GM04504 (cell line): ENCODE measurements at regions not wholly inside any gene's neighbourhood (a gene's known extent, or its start where the extent isn't known, plus 50 kb on each side); places are given as distances from the start of the nearest gene placed in this dataset.
A peak's percentile ranks its signal among the peaks of the same experiment; 100 is the strongest.

ENCODE experiments used
- DNase-seq: peaks from one replicate; pipeline ENCODE4 v3.0.0-alpha.2; 2012; ENCODE audit warnings: low read depth

DNA sequence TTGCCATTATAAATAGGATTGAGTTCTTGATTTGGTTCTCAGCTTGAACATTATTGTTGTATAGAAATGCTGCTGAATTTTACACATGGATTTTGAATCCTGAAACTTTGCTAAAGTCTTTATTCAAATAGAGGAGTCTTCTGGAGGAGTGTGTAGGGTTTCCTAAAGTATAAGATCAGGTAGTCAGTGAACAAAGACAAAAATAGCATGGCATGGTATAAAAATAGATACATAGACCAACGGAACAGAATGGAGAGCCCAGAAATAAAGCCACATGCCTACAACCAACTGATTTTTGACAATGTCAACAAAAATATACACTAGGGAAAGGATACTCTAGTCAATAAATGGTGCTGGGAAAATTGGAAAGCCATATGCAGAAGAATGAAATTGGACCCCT, 740.1 kb downstream of the QKI start:
- no peak for DNase-seq

GRCh38 chr6:164152611-164153010, 738.1 kb downstream of the QKI start:
- DNase-seq: no peak

DNA sequence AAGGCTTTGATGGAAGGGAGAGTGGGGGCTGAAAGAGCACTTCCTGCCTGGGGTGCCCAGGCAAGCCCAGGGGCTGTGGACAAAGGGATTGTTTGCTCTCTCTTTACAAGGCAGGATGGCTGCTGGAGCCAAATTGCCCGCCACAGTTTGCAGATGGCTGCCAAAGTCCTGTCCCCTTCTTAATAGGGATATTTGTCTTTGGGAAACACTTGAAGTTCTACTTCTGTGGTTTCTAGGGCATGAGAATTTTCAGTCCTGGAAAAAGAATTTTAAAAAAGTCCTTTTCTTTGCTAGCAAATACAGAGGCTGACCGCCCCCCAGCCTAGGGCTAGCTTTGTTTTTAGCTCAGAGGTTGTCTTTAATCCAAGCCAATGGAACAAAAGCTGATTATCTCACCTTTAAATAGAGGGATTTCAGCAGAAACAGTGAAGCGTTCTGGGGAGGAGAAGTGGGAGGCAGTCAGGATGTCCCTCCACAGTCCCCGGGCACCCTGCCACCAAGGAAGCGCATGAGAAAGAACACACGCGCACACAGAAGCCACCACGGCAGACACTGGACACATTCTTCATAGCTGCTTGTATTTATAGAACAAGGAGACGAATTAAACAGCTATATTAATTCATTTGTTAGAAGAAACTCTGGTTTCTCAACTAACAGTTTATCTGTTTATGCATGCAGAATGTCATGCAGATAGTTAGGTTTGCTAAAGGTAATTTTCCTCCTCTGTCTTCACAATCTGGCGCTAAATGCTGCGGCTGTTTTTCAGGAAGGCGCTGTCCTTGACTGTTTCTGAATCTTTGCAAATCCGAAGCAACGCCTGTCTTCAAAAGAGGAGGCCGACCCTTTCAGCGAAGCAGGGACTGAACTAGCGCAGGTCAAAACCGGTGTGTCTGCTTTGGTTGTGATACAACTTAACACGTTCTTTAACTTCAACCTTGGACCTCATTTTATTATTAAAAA, 736.9 kb downstream of the QKI start:
- no peak for DNase-seq

DNA sequence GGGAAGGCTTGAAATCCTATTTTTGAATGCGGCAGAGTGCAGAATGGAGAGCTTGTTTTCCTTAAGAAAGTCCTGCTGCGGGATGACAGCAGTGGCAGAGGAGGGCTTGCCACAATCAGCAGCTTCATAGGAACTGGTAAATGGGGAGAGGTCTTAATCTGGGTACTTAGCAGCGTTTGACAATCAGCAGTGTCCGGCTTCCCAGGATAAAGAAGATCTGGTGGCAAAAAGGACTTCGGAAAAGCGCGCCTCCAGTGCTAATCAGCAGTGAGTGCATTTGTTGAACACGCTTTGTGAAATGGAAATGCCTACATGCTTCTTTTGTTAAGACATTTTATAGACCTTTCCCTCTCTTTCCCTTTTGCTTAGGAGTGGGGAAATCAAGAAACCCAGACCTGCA, 735.7 kb downstream of the QKI start:
- no peak for DNase-seq

- DNase-seq: no peak
Observed at GRCh38 chr6:164148788-164149187, 734.3 kb downstream of the QKI start.

- DNase-seq: no peak
Observed at GRCh38 chr6:164144316-164144715, 729.8 kb downstream of the QKI start.

DNA sequence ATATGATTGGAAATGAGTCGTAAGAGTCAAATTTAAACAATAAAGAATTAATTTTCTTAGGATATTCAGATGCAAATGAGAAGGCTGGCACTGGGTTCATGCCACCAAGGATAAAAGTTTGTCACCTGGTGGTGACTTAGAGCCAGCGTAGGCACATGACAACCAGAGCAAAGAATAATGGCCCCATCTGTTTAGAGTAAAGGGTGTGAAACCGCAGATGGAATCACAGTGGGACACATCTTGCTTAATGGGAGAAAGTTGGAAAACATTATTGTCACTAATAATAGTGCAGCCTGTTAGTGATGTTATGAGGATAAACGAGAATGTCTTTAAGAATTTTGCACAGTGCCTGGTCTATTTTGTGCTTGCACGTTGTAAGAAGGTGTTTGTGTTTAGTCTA, 727.8 kb downstream of the QKI start:
- no peak for DNase-seq

- DNase-seq: no peak
Observed at GRCh38 chr6:164135511-164136132, 721.1 kb downstream of the QKI start.

- DNase-seq: no peak
Observed at GRCh38 chr6:164133095-164133494, 718.6 kb downstream of the QKI start.

GRCh38 chr6:164130585-164130984, 716.1 kb downstream of the QKI start:
- no peak for DNase-seq

- no peak for DNase-seq
Observed at GRCh38 chr6:164130151-164130550, 715.6 kb downstream of the QKI start.

- DNase-seq: no peak
Observed at GRCh38 chr6:164129218-164129617, 714.7 kb downstream of the QKI start.

GRCh38 chr6:164128101-164128500, 713.6 kb downstream of the QKI start:
- no peak for DNase-seq

GRCh38 chr6:164124986-164125385, 710.5 kb downstream of the QKI start:
- DNase-seq: no peak

- DNase-seq: no peak
Observed at GRCh38 chr6:164124473-164124872, 710.0 kb downstream of the QKI start.

GRCh38 chr6:164122109-164122508, 707.6 kb downstream of the QKI start:
- no peak for DNase-seq

DNA sequence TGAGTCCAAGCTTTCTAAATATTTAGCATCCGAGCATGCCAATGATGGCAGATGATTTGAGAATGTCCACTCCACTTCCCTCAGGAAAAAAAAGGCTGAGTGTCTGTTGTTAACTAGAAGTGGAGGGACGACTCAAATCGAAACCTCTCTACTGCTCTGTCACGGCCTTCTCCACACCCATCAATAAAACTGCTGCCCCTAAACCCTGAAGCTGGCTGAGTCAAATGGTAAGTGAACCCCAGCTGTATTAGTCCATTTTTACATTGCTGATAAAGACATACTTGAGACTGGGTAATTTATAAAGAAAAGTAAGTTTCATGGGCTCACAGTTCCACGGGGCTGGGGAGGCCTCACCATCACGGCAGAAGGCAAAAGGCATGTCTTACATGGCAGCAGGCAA, 707.0 kb downstream of the QKI start:
- DNase-seq: no peak

DNA sequence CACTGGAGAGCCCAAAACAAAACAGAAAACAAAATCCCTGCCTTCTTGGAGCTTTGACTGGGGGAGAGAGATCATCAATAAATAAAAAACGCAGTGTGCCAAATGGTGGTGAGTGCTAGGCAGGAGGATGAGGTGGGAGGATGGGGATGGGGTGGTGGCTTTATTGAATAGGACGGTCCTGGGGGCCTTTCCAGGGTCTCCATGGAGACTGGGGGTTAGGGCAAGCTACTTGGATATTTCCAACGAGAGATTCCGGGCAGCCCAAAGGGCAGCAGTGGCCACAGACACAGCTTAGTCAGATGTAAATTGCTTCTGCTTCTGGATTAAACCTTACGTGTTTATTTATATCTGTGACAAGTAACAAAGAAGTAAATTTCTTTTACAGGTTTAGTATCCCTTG, 700.1 kb downstream of the QKI start:
- no peak for DNase-seq

DNA sequence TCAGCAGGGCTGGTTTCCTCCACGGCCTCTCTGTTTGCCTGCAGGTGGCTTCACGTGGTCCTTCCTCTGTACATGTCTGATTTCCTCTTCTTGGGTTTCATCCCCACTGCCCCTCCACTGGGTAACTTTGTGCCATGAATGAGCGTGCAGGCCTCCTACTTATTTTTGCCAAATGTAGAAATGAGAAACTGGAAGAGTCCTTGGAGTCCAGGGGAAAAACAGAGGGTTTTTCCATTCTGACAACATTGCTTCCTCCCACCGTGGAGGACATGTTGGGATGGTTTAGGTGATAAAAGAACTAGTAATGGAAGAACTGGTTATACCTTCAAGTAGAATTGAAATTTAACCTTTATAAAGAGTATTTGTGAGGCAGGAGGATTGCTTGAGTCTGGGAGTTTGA, 699.5 kb downstream of the QKI start:
- no peak for DNase-seq

GRCh38 chr6:164113637-164114036, 699.1 kb downstream of the QKI start:
- no peak for DNase-seq

- no peak for DNase-seq
Observed at GRCh38 chr6:164109770-164110140, 695.2 kb downstream of the QKI start.

GRCh38 chr6:164108869-164109769, 694.6 kb downstream of the QKI start:
- DNase-seq: peak; percentile 21

DNA sequence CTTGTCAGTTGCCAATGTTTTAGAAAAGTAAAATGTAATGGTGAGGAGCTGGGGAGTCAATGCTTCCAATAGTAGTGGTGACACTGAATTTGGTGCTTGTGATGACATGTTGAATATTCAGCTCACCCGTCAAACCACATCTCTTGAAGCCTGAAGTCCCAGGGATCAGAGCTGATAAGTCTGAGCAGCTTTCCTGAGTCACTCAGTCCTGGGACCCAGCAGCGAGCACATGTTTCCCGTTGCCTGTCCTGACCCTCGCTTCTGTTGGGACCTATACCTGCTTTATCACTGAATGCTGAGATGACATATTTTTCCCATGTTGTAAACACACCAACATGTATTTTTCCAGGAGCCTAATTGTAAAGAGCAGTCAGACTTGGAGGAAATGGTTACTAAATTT, 693.6 kb downstream of the QKI start:
- no peak for DNase-seq
